SK-N-MC (cell line): ENCODE measurements at regions not wholly inside any gene's neighbourhood (a gene's known extent, or its start where the extent isn't known, plus 50 kb on each side); places are given as distances from the start of the nearest gene placed in this dataset.

Experiments
- EZH2 ChIP-seq: fragments of 200-600 bp; sonication (generic); IDR thresholded peaks from one replicate; pipeline ENCODE4 v1.6.1; 2017; ENCODE audit warnings: antibody characterized with exemption
- POLR2AphosphoS5 ChIP-seq: IDR thresholded peaks from 2 replicates; pipeline ENCODE4 v1.6.1; 2012; ENCODE audit warnings: mild to moderate bottlenecking, low read depth, low read length, borderline replicate concordance

DNA sequence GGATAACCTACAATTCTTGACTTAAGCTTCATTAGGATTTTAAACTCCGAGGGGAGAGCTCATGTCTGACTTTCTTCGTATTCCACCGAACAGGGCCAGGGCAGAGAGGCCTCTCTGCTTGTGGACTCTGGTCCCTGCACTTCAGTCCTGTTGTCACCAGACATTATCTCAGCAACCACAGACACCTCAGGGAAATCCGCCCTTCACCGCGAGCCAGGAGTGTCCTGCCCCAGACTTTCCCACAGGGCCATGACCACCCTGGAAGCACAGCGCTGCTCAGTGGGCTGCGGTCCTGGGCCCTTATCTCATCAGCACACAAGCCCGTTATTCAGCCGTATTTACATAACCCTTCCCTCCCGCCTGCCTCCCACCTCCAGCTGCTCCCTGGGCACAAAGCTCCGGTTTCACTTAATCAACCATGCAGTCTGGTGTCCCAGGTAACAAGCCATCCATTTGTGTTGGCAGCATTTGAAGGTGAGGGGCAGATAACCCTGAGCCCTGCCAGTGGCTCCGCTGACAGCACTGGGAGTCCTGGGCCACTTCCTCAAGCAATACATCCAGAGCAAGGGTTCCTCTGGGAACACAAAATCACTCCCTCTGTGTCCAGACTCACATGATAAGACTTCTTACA lies 122.8 kb upstream of the RAB4A start:
- no peak for TF ChIP-seq POLR2AphosphoS5
- peak; percentile 37 for TF ChIP-seq EZH2
